GM12891 (cell line): ENCODE measurements at regions not wholly inside any gene's neighbourhood (a gene's known extent, or its start where the extent isn't known, plus 50 kb on each side); places are given as distances from the start of the nearest gene placed in this dataset.

ENCODE experiments used
- POLR2A ChIP-seq: IDR thresholded peaks from 2 replicates; pipeline ENCODE4 v1.6.1; 2011; ENCODE audit warnings: low read depth, low read length, control low read depth
- POLR2AphosphoS5 ChIP-seq: IDR thresholded peaks from 2 replicates; pipeline ENCODE4 v1.6.1; 2011; ENCODE audit warnings: low read depth, low read length, control low read depth
- TAF1 ChIP-seq: IDR thresholded peaks from 2 replicates; pipeline ENCODE4 v1.6.1; 2011; ENCODE audit warnings: low read depth, low read length, control low read depth

DNA sequence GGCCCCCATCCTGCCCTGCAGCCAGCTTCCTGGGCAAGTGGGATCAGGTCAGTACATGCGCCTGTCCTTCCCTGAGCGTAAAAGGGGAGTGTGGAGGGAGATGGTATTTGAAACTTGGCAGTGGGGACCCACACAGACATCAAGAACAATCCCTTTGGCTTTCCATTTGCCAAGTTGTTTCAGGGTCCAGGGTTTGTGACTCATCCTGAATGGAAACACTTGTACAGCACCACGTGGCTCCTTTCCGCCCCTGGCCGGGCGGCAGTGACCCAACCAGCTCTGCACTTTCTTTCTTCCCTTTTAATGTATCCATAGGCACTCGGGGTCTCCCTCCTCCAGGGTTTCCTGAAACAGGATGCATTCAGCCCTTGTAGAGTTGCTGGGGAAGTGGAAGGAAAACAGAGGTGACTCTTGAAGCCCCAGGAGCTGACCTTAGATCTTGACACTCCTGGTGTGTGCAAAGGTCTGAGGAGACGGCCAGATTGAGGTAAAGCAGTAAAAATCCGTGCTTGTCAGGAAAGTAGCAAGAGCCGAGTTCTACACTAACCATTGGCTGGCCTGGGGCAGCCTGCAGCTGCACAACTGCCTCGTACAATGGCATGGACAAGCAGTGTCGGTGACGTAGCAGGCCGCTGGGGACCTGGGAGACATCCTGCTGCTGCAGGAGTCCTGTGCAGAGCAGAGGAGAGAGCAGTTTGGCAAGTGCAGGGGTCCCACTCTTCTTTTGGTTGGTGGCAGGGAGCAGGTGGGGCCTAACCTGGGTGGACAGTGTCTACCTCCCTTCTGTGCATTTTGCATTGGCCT, 189.8 kb downstream of the SNX19 start:
- no peak for TF ChIP-seq POLR2A
- TF ChIP-seq POLR2AphosphoS5 = no peak
- no peak for TF ChIP-seq TAF1
